ENCODE measurements at regions not wholly inside any gene's neighbourhood (a gene's known extent, or its start where the extent isn't known, plus 50 kb on each side); places are given as distances from the start of the nearest gene placed in this dataset.

DNA sequence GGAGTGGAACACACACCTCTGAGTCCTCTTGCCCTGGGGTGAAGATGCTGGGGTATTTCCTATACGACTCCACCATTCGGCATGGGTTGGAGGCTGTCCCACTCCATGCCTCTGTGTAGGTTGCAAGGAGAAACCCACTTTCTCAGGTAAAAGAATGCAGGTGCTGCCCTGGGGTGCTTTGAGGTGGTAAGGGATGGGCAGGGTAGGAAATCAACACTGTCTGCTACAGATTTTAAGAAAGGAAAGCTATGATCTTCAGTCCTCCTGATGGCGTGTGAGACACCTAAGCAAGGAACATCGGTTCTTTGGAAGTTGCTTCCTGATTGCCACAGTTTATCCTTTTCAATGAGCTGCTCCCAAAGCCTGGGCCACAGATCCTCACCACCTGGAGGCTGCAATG lies 209.2 kb downstream of the NCK2 start (continued):
- TF ChIP-seq CEBPB (IDR thresholded peaks at IDR 0.05; ENCODE audit: low read depth, low read length) (no peak), TAF7 (optimal IDR thresholded peaks at IDR 0.05; ENCODE audit: borderline replicate concordance, low read depth, low read length) (no peak), ASH2L (IDR thresholded peaks at IDR 0.05; ENCODE audit: low read length) (no peak), USF2 (IDR thresholded peaks at IDR 0.05; ENCODE audit: low read length) (no peak)
- TF ChIP-seq, protein P1, sequence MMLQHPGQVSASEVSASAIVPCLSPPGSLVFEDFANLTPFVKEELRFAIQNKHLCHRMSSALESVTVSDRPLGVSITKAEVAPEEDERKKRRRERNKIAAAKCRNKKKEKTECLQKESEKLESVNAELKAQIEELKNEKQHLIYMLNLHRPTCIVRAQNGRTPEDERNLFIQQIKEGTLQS (IDR thresholded peaks at IDR 0.05; ENCODE audit: insufficient read depth, low read depth, low read length): no peak

All from H1 (cell line).